H9 (cell line): ENCODE measurements at regions not wholly inside any gene's neighbourhood (a gene's known extent, or its start where the extent isn't known, plus 50 kb on each side); places are given as distances from the start of the nearest gene placed in this dataset.

Experiments
- DNase-seq: peaks from one replicate; pipeline ENCODE4 v3.0.0-alpha.2; 2017
- H2AFZ ChIP-seq: one replicate; pipeline ENCODE4 v1.6.1; 2013; ENCODE audit warnings: mild to moderate bottlenecking, low read length, control low read depth, moderate library complexity
- H2AK5ac ChIP-seq: 2 replicates; pipeline ENCODE4 v1.6.1; 2013; ENCODE audit warnings: low read length, control low read depth, mixed read lengths; ENCODE audit not compliant: insufficient read length
- H2BK120ac ChIP-seq: one replicate; pipeline ENCODE4 v1.6.1; 2013; ENCODE audit warnings: low read depth, mild to moderate bottlenecking, low read length, control low read depth, inconsistent platforms; ENCODE audit not compliant: poor library complexity, severe bottlenecking
- H2BK12ac ChIP-seq: 2 replicates; pipeline ENCODE4 v1.6.1; 2013; ENCODE audit warnings: low read length, control low read depth, mixed read lengths, low read depth; ENCODE audit not compliant: insufficient read length
- H2BK15ac ChIP-seq: 2 replicates; pipeline ENCODE4 v1.6.1; 2013; ENCODE audit warnings: low read depth, low read length, control low read depth
- H2BK20ac ChIP-seq: one replicate; pipeline ENCODE4 v1.6.1; 2013; ENCODE audit warnings: low read depth, mild to moderate bottlenecking, low read length, control low read depth, inconsistent platforms; ENCODE audit not compliant: poor library complexity, severe bottlenecking
- H2BK5ac ChIP-seq: 2 replicates; pipeline ENCODE4 v1.6.1; 2013; ENCODE audit warnings: low read length, control low read depth, mixed read lengths; ENCODE audit not compliant: insufficient read length
- H3K14ac ChIP-seq: 2 replicates; pipeline ENCODE4 v1.6.1; 2013; ENCODE audit warnings: low read length, control low read depth; ENCODE audit not compliant: insufficient read depth
- H3K18ac ChIP-seq: 2 replicates; pipeline ENCODE4 v1.6.1; 2013; ENCODE audit warnings: low read depth, mild to moderate bottlenecking, mixed read lengths, low read length, control low read depth; ENCODE audit not compliant: insufficient read length
- H3K23ac ChIP-seq: 2 replicates; pipeline ENCODE4 v1.6.1; 2013; ENCODE audit warnings: low read length, control low read depth, mixed read lengths, low read depth; ENCODE audit not compliant: insufficient read length
- H3K23me2 ChIP-seq: 2 replicates; pipeline ENCODE4 v1.6.1; 2013; ENCODE audit warnings: low read depth, mild to moderate bottlenecking, mixed read lengths, low read length, control low read depth; ENCODE audit not compliant: insufficient read length, poor library complexity, severe bottlenecking
- H3K27ac ChIP-seq: 2 replicates; pipeline ENCODE4 v1.5.1; 2013; ENCODE audit warnings: low read length, control low read depth, mixed read lengths, low read depth; ENCODE audit not compliant: insufficient read length
- H3K27me3 ChIP-seq: 2 replicates; pipeline ENCODE4 v1.6.1; 2013; ENCODE audit warnings: low read length, control low read depth, inconsistent platforms; ENCODE audit not compliant: insufficient read depth
- H3K4ac ChIP-seq: 2 replicates; pipeline ENCODE4 v1.6.1; 2013; ENCODE audit warnings: low read depth, mild to moderate bottlenecking, control low read depth, inconsistent platforms, low read length, moderate library complexity
- H3K4me1 ChIP-seq: 2 replicates; pipeline ENCODE4 v1.6.1; 2013; ENCODE audit warnings: low read length, control low read depth, inconsistent platforms; ENCODE audit not compliant: insufficient read depth
- H3K4me2 ChIP-seq: 2 replicates; pipeline ENCODE4 v1.6.1; 2013; ENCODE audit warnings: low read length, control low read depth, mixed read lengths; ENCODE audit not compliant: insufficient read length, insufficient read depth
- H3K56ac ChIP-seq: 2 replicates; pipeline ENCODE4 v1.6.1; 2013; ENCODE audit warnings: low read depth, mild to moderate bottlenecking, mixed read lengths, low read length, control low read depth; ENCODE audit not compliant: insufficient read length
- H3K79me1 ChIP-seq: 2 replicates; pipeline ENCODE4 v1.6.1; 2013; ENCODE audit warnings: low read depth, mild to moderate bottlenecking, moderate library complexity, low read length, control low read depth, inconsistent platforms; ENCODE audit not compliant: insufficient read depth, poor library complexity, severe bottlenecking
- H3K79me2 ChIP-seq: 2 replicates; pipeline ENCODE4 v1.6.1; 2013; ENCODE audit warnings: low read length, control low read depth, inconsistent platforms; ENCODE audit not compliant: insufficient read depth
- H3K9ac ChIP-seq: 2 replicates; pipeline ENCODE4 v1.6.1; 2013; ENCODE audit warnings: low read length, control low read depth, mixed read lengths; ENCODE audit not compliant: insufficient read length; ENCODE audit errors: extremely low read depth
- H3K9me3 ChIP-seq: one replicate; pipeline ENCODE4 v1.6.1; 2013; ENCODE audit warnings: low read depth, low read length, inconsistent platforms; ENCODE audit not compliant: control insufficient read depth
- H3T11ph ChIP-seq: one replicate; pipeline ENCODE4 v1.6.1; 2013; ENCODE audit warnings: mild to moderate bottlenecking, low read length, control low read depth, inconsistent platforms
- H4K20me1 ChIP-seq: one replicate; pipeline ENCODE4 v1.6.1; 2013; ENCODE audit not compliant: control insufficient read depth, insufficient read length, insufficient read depth
- H4K5ac ChIP-seq: 2 replicates; pipeline ENCODE4 v1.6.1; 2013; ENCODE audit warnings: low read depth, mild to moderate bottlenecking, mixed read lengths, low read length, control low read depth; ENCODE audit not compliant: insufficient read length
- H4K8ac ChIP-seq: replicated peaks from 2 replicates; pipeline ENCODE4 v1.6.1; 2013; ENCODE audit warnings: low read length, control low read depth, mixed read lengths, low read depth; ENCODE audit not compliant: insufficient read length
- H4K91ac ChIP-seq: 2 replicates; pipeline ENCODE4 v1.6.1; 2013; ENCODE audit warnings: low read depth, mild to moderate bottlenecking, moderate library complexity, mixed read lengths, low read length, control low read depth; ENCODE audit not compliant: insufficient read length
- H3K27ac Mint-ChIP-seq, 3 experiments: 2 replicates in 2 of 3; 3 replicates in 1 of 3; pipeline ENCODE4 v1.8.0; 2020 to 2021; ENCODE audit warnings: mixed read lengths in 3 of 3, mild to moderate bottlenecking in 1 of 3, moderate library complexity in 1 of 3
- H3K27me3 Mint-ChIP-seq: 2 replicates; pipeline ENCODE4 v1.8.0; 2021; ENCODE audit warnings: low read depth, mild to moderate bottlenecking, moderate library complexity, mixed read lengths
- H3K36me3 Mint-ChIP-seq, 3 experiments: 2 replicates in 2 of 3; 3 replicates in 1 of 3; pipeline ENCODE4 v1.8.0; 2020 to 2021; ENCODE audit warnings: low read depth in 3 of 3, mixed read lengths in 3 of 3; ENCODE audit not compliant: insufficient read depth in 1 of 3
- H3K4me1 Mint-ChIP-seq, 2 experiments: 2 replicates each; pipeline ENCODE4 v1.8.0; 2020; ENCODE audit warnings: mixed read lengths in 2 of 2
- H3K4me3 Mint-ChIP-seq, 2 experiments: 2 replicates in 1 of 2; 3 replicates in 1 of 2; pipeline ENCODE4 v1.8.0; 2020 to 2021; ENCODE audit warnings: mild to moderate bottlenecking in 2 of 2, mixed read lengths in 2 of 2, moderate library complexity in 1 of 2
- H3K9me3 Mint-ChIP-seq, 2 experiments: 2 replicates in 1 of 2; 3 replicates in 1 of 2; pipeline ENCODE4 v1.8.0; 2020; ENCODE audit warnings: mild to moderate bottlenecking in 2 of 2, mixed read lengths in 2 of 2, moderate library complexity in 1 of 2
- CTCF ChIP-seq: fragments of 200-600 bp; sonication (generic); conservative IDR thresholded peaks from 3 replicates; pipeline ENCODE4 v1.8.0; 2021; ENCODE audit warnings: antibody characterized with exemption, mild to moderate bottlenecking
- WGBS: extraction: QIAGEN DNeasy Blood & Tissue Kit; methylation state at CpG from one replicate; pipeline ENCODE4 v1.1.7; 2013; ENCODE audit warnings: missing lambda C conversion rate, low lambda C conversion rate, mixed read lengths; ENCODE audit not compliant: insufficient read length; ENCODE audit errors: extremely low coverage; 5-methylcytosine and 5-hydroxymethylcytosine counted together

GRCh38 chr10:64863836-64864235, 1342.6 kb downstream of the REEP3 start:
- Histone ChIP-seq H4K20me1 (no peaks in the 10 kb centered on the region), H4K5ac (no peak overlapping the region), H3K4me1 (no peaks in the 10 kb centered on the region), H3K56ac (no peak overlapping the region), H3K4me2 (no peak overlapping the region), H4K8ac (no peak overlapping the region), H3K23me2 (no peaks in the 10 kb centered on the region), H2BK20ac (no peak overlapping the region), H3K27ac (no peak overlapping the region), H3T11ph (no peak overlapping the region), H3K9me3 (no peaks in the 10 kb centered on the region), H2BK120ac (no peak overlapping the region), H2BK12ac (no peak overlapping the region), H3K27me3 (no peaks in the 10 kb centered on the region), H3K79me2 (no peaks in the 10 kb centered on the region), H3K4ac (no peak overlapping the region), H2AFZ (no peak overlapping the region), H3K14ac (no peak overlapping the region), H3K79me1 (no peaks in the 10 kb centered on the region), H2BK5ac (no peak overlapping the region), H2AK5ac (no peak overlapping the region), H4K91ac (no peak overlapping the region), H3K9ac (no peak overlapping the region), H3K18ac (no peak overlapping the region), H2BK15ac (no peak overlapping the region), H3K23ac (no peak overlapping the region)
- Mint-ChIP-seq H3K27ac (no peak overlapping the region), H3K4me1 (peaks cover 6% of the 10 kb centered on the region in 2 experiments), H3K27me3 (no peaks in the 10 kb centered on the region), H3K4me3 (no peak overlapping the region), H3K9me3 (no peaks in the 10 kb centered on the region), H3K36me3 (no peaks in the 10 kb centered on the region; a peak in 1 of 7 replicates)
- peak; percentile 33 for DNase-seq
- TF ChIP-seq CTCF = no peak
- no CpG with 5 or more reads among the region's 1 CpG for WGBS
